ENCODE measurements at regions not wholly inside any gene's neighbourhood (a gene's known extent, or its start where the extent isn't known, plus 50 kb on each side); places are given as distances from the start of the nearest gene placed in this dataset.

- TF ChIP-seq EZH2 (IDR thresholded peaks at IDR 0.05; ENCODE audit: borderline replicate concordance, control insufficient read depth, low read depth, low read length) (no peak), CTCF (IDR thresholded peaks at IDR 0.05 in 2 of 3, conservative IDR thresholded peaks at IDR 0.05 in 1 of 3; ENCODE audit: control insufficient read depth in 2 of 3, extremely low read depth in 1 of 3, insufficient read depth in 1 of 3, low read depth in 3 of 3, low read length in 3 of 3) (no peak), PML (IDR thresholded peaks at IDR 0.05; ENCODE audit: low read length) (no peak), POLR2AphosphoS5 (IDR thresholded peaks at IDR 0.05; ENCODE audit: low read length) (no peak), NBN (IDR thresholded peaks at IDR 0.05) (no peak), SMAD5 (IDR thresholded peaks at IDR 0.05; ENCODE audit: low read depth) (no peak), TAF1 (IDR thresholded peaks at IDR 0.05; ENCODE audit: borderline replicate concordance, low read depth, low read length) (no peak), MTA3 (IDR thresholded peaks at IDR 0.05; ENCODE audit: borderline replicate concordance, low read length) (no peak), CHD4 (IDR thresholded peaks at IDR 0.05) (no peak)
Observed at GRCh38 chr11:81470446-81470845, 1263.2 kb downstream of the FAM181B start.
